Mucosa of stomach (tissue), 1 donor: ENCODE measurements at regions not wholly inside any gene's neighbourhood (a gene's known extent, or its start where the extent isn't known, plus 50 kb on each side); places are given as distances from the start of the nearest gene placed in this dataset.

Experiments
- H3K27me3 ChIP-seq: one replicate; pipeline ENCODE4 v1.7.0; 2013; ENCODE audit warnings: mild to moderate bottlenecking, low read length; ENCODE audit not compliant: control insufficient read depth, insufficient read depth
- H3K36me3 ChIP-seq: one replicate; pipeline ENCODE4 v1.7.0; 2013; ENCODE audit warnings: low read length; ENCODE audit not compliant: control insufficient read depth, insufficient read depth
- H3K4me1 ChIP-seq: one replicate; pipeline ENCODE4 v1.7.0; 2013; ENCODE audit warnings: mild to moderate bottlenecking, low read length; ENCODE audit not compliant: control insufficient read depth, insufficient read depth
- H3K4me3 ChIP-seq: one replicate; pipeline ENCODE4 v1.7.0; 2013; ENCODE audit warnings: low read length
- H3K9ac ChIP-seq: one replicate; pipeline ENCODE4 v1.7.0; 2013; ENCODE audit warnings: mild to moderate bottlenecking, low read length, moderate library complexity
- H3K9me3 ChIP-seq: one replicate; pipeline ENCODE4 v1.7.0; 2013; ENCODE audit warnings: mild to moderate bottlenecking, low read length, moderate library complexity; ENCODE audit not compliant: control insufficient read depth
- donor health status: Pancreatic carcinoma.

GRCh38 chr4:97159625-97160024, 983.7 kb downstream of the STPG2 start:
- Histone ChIP-seq H3K9ac (no peak overlapping the region), H3K36me3 (no peaks in the 10 kb centered on the region)

GRCh38 chr4:97185233-97185632, 958.0 kb downstream of the STPG2 start:
- Histone ChIP-seq H3K9ac (no peak overlapping the region), H3K4me3 (no peak overlapping the region), H3K27me3 (no peaks in the 10 kb centered on the region), H3K9me3 (no peaks in the 10 kb centered on the region), H3K4me1 (no peaks in the 10 kb centered on the region), H3K36me3 (no peaks in the 10 kb centered on the region)

More at GRCh38 chr4:97159625-97160024, 983.7 kb downstream of the STPG2 start:
- H3K9me3 ChIP-seq, result no peaks in the 10 kb centered on the region
- no peaks in the 10 kb centered on the region for H3K4me1 ChIP-seq
- H3K27me3 ChIP-seq, result no peaks in the 10 kb centered on the region
- H3K4me3 ChIP-seq, result no peak overlapping the region

- H3K4me3 ChIP-seq, result no peak overlapping the region
- H3K9ac ChIP-seq, result no peak overlapping the region
- no peaks in the 10 kb centered on the region for H3K36me3 ChIP-seq
- H3K4me1 ChIP-seq, result no peaks in the 10 kb centered on the region
- H3K9me3 ChIP-seq, result no peaks in the 10 kb centered on the region
- H3K27me3 ChIP-seq, result no peaks in the 10 kb centered on the region
These were observed 946.2 kb downstream of the STPG2 start for GRCh38 chr4:97197106-97197505.

GRCh38 chr4:97208749-97209148, 934.5 kb downstream of the STPG2 start:
- H3K4me1 ChIP-seq, result no peaks in the 10 kb centered on the region
- H3K27me3 ChIP-seq, result no peaks in the 10 kb centered on the region
- H3K9ac ChIP-seq, result no peak overlapping the region
- no peak overlapping the region for H3K4me3 ChIP-seq
- no peaks in the 10 kb centered on the region for H3K9me3 ChIP-seq
- H3K36me3 ChIP-seq, result no peaks in the 10 kb centered on the region

GRCh38 chr4:97215409-97215941, 927.8 kb downstream of the STPG2 start:
- H3K9ac ChIP-seq, result no peak overlapping the region
- H3K4me1 ChIP-seq, result no peaks in the 10 kb centered on the region
- no peaks in the 10 kb centered on the region for H3K27me3 ChIP-seq
- H3K9me3 ChIP-seq, result no peaks in the 10 kb centered on the region
- H3K4me3 ChIP-seq, result no peak overlapping the region
- no peaks in the 10 kb centered on the region for H3K36me3 ChIP-seq

GRCh38 chr4:97216046-97216445, 927.2 kb downstream of the STPG2 start:
- Histone ChIP-seq H3K4me3 (no peak overlapping the region), H3K36me3 (no peaks in the 10 kb centered on the region), H3K4me1 (no peaks in the 10 kb centered on the region)

GRCh38 chr4:97235521-97235920, 907.8 kb downstream of the STPG2 start:
- no peaks in the 10 kb centered on the region for H3K36me3 ChIP-seq
- H3K9me3 ChIP-seq, result no peaks in the 10 kb centered on the region
- no peak overlapping the region for H3K4me3 ChIP-seq
- H3K4me1 ChIP-seq, result no peaks in the 10 kb centered on the region
- no peaks in the 10 kb centered on the region for H3K27me3 ChIP-seq
- H3K9ac ChIP-seq, result no peak overlapping the region

More at GRCh38 chr4:97216046-97216445, 927.2 kb downstream of the STPG2 start:
- Histone ChIP-seq H3K9ac (no peak overlapping the region), H3K9me3 (no peaks in the 10 kb centered on the region), H3K27me3 (no peaks in the 10 kb centered on the region)

- H3K27me3 ChIP-seq, result no peaks in the 10 kb centered on the region
- no peak overlapping the region for H3K4me3 ChIP-seq
- no peaks in the 10 kb centered on the region for H3K36me3 ChIP-seq
- no peaks in the 10 kb centered on the region for H3K4me1 ChIP-seq
- H3K9me3 ChIP-seq, result no peaks in the 10 kb centered on the region
- H3K9ac ChIP-seq, result no peak overlapping the region
These were observed 904.2 kb downstream of the STPG2 start for GRCh38 chr4:97238956-97239666.

- Histone ChIP-seq H3K9me3 (no peaks in the 10 kb centered on the region), H3K27me3 (no peaks in the 10 kb centered on the region), H3K9ac (no peak overlapping the region), H3K4me3 (no peak overlapping the region), H3K36me3 (no peaks in the 10 kb centered on the region), H3K4me1 (no peaks in the 10 kb centered on the region)
These were observed 903.6 kb downstream of the STPG2 start for GRCh38 chr4:97239667-97239997.

GRCh38 chr4:97252615-97253154, 890.6 kb downstream of the STPG2 start:
- Histone ChIP-seq H3K9ac (no peak overlapping the region), H3K36me3 (no peaks in the 10 kb centered on the region), H3K9me3 (no peaks in the 10 kb centered on the region), H3K27me3 (no peaks in the 10 kb centered on the region), H3K4me3 (no peak overlapping the region), H3K4me1 (no peaks in the 10 kb centered on the region)

GRCh38 chr4:97262769-97263168, 880.5 kb downstream of the STPG2 start:
- no peaks in the 10 kb centered on the region for H3K4me1 ChIP-seq
- H3K9ac ChIP-seq, result no peak overlapping the region
- no peak overlapping the region for H3K4me3 ChIP-seq
- no peaks in the 10 kb centered on the region for H3K27me3 ChIP-seq
- H3K36me3 ChIP-seq, result no peaks in the 10 kb centered on the region
- H3K9me3 ChIP-seq, result no peaks in the 10 kb centered on the region

- no peaks in the 10 kb centered on the region for H3K9me3 ChIP-seq
- no peak overlapping the region for H3K9ac ChIP-seq
- H3K4me3 ChIP-seq, result no peak overlapping the region
- H3K36me3 ChIP-seq, result no peaks in the 10 kb centered on the region
- no peaks in the 10 kb centered on the region for H3K4me1 ChIP-seq
- H3K27me3 ChIP-seq, result no peaks in the 10 kb centered on the region
These were observed 873.2 kb downstream of the STPG2 start for GRCh38 chr4:97270051-97270450.
